ENCODE measurements at regions not wholly inside any gene's neighbourhood (a gene's known extent, or its start where the extent isn't known, plus 50 kb on each side); places are given as distances from the start of the nearest gene placed in this dataset.

DNA sequence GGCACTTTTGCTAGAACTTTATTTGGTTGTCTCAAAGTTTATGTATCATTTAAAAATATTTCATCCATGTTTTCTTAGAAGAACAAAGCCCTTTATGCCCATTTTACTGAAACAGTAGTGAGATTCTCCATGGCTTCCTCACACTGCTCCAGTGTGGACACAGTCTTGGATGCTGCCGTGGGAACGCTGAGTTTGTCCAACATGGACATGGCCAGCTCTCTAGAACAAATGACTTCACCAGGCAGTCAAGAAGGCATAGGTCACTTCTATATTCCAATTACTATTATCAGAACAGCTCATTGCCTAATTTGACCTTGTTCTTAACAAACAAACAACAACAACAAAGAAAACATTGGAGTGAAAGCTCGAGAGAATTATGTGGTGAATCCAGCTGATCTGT lies 414.1 kb upstream of the ID2 start:
- POLR2A ChIA-PET, result no interaction called here
- CTCF ChIA-PET, result interaction anchor here (0.6 to 0.9 kb wide), 3 partner anchors 32 to 1170 kb away, joined by 3 to 4 read pairs (median 3); no protein-coding TSS in a partner anchor
- Histone ChIP-seq H3K4me3 (ENCODE audit: low read depth, low read length) (no peak overlapping the region), H3K9me3 (ENCODE audit: control insufficient read depth, insufficient read depth, low read depth, low read length) (no peaks in the 10 kb centered on the region), H3K36me3 (ENCODE audit: control insufficient read depth in 2 of 2, insufficient read depth in 1 of 2, low read length in 2 of 2) (no peaks in the 10 kb centered on the region), H3K4me1 (ENCODE audit: control insufficient read depth, insufficient read depth, low read length) (no peaks in the 10 kb centered on the region), H3K27ac (ENCODE audit: extremely low read depth, low read depth, low read length) (no peak overlapping the region)
- TF ChIP-seq SCRT2 (tag by site-specific recombination; IDR thresholded peaks at IDR 0.05) (no peak), MEIS1 (CRISPR knock-in tag; IDR thresholded peaks at IDR 0.05; ENCODE audit: borderline replicate concordance) (no peak), ZNF473 (tag by site-specific recombination; IDR thresholded peaks at IDR 0.05) (no peak), PRDM1 (tag by site-specific recombination; IDR thresholded peaks at IDR 0.05) (no peak), ZIC2 (tag by site-specific recombination; IDR thresholded peaks at IDR 0.05) (no peak), SP2 (tag by site-specific recombination; IDR thresholded peaks at IDR 0.05) (no peak), EGR2 (tag by site-specific recombination; IDR thresholded peaks at IDR 0.05; ENCODE audit: low read depth) (no peak), SP7 (tag by site-specific recombination; IDR thresholded peaks at IDR 0.05) (no peak), ZNF600 (tag by site-specific recombination; IDR thresholded peaks at IDR 0.05) (no peak), ZNF266 (tag by site-specific recombination; IDR thresholded peaks at IDR 0.05; ENCODE audit: low read depth) (no peak)
- TF ChIP-seq, protein P1, sequence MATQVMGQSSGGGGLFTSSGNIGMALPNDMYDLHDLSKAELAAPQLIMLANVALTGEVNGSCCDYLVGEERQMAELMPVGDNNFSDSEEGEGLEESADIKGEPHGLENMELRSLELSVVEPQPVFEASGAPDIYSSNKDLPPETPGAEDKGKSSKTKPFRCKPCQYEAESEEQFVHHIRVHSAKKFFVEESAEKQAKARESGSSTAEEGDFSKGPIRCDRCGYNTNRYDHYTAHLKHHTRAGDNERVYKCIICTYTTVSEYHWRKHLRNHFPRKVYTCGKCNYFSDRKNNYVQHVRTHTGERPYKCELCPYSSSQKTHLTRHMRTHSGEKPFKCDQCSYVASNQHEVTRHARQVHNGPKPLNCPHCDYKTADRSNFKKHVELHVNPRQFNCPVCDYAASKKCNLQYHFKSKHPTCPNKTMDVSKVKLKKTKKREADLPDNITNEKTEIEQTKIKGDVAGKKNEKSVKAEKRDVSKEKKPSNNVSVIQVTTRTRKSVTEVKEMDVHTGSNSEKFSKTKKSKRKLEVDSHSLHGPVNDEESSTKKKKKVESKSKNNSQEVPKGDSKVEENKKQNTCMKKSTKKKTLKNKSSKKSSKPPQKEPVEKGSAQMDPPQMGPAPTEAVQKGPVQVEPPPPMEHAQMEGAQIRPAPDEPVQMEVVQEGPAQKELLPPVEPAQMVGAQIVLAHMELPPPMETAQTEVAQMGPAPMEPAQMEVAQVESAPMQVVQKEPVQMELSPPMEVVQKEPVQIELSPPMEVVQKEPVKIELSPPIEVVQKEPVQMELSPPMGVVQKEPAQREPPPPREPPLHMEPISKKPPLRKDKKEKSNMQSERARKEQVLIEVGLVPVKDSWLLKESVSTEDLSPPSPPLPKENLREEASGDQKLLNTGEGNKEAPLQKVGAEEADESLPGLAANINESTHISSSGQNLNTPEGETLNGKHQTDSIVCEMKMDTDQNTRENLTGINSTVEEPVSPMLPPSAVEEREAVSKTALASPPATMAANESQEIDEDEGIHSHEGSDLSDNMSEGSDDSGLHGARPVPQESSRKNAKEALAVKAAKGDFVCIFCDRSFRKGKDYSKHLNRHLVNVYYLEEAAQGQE (tag by site-specific recombination; IDR thresholded peaks at IDR 0.05), result no peak

DNA sequence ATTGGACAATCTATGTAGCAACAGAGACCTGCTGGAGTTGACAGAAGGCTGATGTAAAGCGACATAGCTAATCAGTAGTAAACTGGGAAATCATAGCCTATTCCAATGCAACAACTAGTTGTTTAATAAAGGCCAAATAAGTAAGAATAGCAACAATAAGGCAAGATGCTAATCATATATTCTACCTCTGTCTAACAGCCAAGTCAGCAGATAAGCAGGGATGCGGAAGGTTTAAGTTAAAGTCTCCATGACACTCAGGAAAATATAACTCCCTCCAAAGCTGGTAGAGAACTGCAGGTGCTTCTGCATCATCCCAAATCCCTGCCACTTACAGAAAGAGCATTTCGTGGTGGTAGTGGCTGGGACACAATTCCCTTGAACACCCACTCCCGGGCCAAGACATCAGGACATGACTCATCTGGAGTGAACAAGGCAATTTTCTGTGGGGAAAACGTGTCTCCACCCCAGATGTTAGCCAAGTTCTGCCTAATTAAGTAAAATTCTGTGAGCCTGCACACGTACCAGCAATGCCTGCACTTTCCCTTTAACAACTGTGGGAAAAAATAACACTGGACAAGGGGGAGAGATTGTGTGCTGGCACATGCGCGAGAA lies 413.6 kb upstream of the ID2 start:
- POLR2A ChIA-PET, result no interaction called here
- CTCF ChIA-PET, result interaction anchor here (0.7 kb wide), 1 partner anchor 1171 kb away, joined by 3 read pairs; no protein-coding TSS in a partner anchor
- TF ChIP-seq ZNF350 (tag by site-specific recombination; IDR thresholded peaks at IDR 0.05) (no peak), ZNF837 (tag by site-specific recombination; IDR thresholded peaks at IDR 0.05) (no peak), ZSCAN30 (tag by site-specific recombination; IDR thresholded peaks at IDR 0.05) (no peak), GLIS1 (tag by site-specific recombination; IDR thresholded peaks at IDR 0.05) (no peak)
- TF ChIP-seq, protein P2, sequence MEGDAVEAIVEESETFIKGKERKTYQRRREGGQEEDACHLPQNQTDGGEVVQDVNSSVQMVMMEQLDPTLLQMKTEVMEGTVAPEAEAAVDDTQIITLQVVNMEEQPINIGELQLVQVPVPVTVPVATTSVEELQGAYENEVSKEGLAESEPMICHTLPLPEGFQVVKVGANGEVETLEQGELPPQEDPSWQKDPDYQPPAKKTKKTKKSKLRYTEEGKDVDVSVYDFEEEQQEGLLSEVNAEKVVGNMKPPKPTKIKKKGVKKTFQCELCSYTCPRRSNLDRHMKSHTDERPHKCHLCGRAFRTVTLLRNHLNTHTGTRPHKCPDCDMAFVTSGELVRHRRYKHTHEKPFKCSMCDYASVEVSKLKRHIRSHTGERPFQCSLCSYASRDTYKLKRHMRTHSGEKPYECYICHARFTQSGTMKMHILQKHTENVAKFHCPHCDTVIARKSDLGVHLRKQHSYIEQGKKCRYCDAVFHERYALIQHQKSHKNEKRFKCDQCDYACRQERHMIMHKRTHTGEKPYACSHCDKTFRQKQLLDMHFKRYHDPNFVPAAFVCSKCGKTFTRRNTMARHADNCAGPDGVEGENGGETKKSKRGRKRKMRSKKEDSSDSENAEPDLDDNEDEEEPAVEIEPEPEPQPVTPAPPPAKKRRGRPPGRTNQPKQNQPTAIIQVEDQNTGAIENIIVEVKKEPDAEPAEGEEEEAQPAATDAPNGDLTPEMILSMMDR (tag by site-specific recombination; IDR thresholded peaks at IDR 0.05), result no peak
- TF ChIP-seq, protein P3, sequence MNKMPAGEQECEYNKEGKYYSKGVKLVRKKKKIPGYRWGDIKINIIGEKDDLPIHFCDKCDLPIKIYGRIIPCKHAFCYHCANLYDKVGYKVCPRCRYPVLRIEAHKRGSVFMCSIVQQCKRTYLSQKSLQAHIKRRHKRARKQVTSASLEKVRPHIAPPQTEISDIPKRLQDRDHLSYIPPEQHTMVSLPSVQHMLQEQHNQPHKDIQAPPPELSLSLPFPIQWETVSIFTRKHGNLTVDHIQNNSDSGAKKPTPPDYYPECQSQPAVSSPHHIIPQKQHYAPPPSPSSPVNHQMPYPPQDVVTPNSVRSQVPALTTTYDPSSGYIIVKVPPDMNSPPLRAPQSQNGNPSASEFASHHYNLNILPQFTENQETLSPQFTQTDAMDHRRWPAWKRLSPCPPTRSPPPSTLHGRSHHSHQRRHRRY (tag by site-specific recombination; IDR thresholded peaks at IDR 0.05), result no peak
- TF ChIP-seq, protein P4, sequence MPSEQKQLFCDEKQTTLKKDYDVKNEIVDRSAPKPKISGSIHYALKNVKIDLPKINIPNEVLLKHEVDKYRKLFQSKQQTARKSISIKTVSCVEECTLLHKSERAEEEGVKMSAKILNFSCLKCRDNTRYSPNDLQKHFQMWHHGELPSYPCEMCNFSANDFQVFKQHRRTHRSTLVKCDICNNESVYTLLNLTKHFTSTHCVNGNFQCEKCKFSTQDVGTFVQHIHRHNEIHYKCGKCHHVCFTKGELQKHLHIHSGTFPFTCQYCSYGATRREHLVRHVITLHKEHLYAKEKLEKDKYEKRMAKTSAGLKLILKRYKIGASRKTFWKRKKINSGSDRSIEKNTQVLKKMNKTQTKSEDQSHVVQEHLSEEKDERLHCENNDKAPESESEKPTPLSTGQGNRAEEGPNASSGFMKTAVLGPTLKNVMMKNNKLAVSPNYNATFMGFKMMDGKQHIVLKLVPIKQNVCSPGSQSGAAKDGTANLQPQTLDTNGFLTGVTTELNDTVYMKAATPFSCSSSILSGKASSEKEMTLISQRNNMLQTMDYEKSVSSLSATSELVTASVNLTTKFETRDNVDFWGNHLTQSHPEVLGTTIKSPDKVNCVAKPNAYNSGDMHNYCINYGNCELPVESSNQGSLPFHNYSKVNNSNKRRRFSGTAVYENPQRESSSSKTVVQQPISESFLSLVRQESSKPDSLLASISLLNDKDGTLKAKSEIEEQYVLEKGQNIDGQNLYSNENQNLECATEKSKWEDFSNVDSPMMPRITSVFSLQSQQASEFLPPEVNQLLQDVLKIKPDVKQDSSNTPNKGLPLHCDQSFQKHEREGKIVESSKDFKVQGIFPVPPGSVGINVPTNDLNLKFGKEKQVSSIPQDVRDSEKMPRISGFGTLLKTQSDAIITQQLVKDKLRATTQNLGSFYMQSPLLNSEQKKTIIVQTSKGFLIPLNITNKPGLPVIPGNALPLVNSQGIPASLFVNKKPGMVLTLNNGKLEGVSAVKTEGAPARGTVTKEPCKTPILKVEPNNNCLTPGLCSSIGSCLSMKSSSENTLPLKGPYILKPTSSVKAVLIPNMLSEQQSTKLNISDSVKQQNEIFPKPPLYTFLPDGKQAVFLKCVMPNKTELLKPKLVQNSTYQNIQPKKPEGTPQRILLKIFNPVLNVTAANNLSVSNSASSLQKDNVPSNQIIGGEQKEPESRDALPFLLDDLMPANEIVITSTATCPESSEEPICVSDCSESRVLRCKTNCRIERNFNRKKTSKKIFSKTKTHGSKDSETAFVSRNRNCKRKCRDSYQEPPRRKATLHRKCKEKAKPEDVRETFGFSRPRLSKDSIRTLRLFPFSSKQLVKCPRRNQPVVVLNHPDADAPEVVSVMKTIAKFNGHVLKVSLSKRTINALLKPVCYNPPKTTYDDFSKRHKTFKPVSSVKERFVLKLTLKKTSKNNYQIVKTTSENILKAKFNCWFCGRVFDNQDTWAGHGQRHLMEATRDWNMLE (tag by site-specific recombination; conservative IDR thresholded peaks at IDR 0.05; ENCODE audit: low read depth), result no peak
- TF ChIP-seq, protein P5, sequence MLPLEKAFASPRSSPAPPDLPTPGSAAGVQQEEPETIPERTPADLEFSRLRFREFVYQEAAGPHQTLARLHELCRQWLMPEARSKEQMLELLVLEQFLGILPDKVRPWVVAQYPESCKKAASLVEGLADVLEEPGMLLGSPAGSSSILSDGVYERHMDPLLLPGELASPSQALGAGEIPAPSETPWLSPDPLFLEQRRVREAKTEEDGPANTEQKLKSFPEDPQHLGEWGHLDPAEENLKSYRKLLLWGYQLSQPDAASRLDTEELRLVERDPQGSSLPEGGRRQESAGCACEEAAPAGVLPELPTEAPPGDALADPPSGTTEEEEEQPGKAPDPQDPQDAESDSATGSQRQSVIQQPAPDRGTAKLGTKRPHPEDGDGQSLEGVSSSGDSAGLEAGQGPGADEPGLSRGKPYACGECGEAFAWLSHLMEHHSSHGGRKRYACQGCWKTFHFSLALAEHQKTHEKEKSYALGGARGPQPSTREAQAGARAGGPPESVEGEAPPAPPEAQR (tag by site-specific recombination; IDR thresholded peaks at IDR 0.05), result no peak
- TF ChIP-seq, protein P6, sequence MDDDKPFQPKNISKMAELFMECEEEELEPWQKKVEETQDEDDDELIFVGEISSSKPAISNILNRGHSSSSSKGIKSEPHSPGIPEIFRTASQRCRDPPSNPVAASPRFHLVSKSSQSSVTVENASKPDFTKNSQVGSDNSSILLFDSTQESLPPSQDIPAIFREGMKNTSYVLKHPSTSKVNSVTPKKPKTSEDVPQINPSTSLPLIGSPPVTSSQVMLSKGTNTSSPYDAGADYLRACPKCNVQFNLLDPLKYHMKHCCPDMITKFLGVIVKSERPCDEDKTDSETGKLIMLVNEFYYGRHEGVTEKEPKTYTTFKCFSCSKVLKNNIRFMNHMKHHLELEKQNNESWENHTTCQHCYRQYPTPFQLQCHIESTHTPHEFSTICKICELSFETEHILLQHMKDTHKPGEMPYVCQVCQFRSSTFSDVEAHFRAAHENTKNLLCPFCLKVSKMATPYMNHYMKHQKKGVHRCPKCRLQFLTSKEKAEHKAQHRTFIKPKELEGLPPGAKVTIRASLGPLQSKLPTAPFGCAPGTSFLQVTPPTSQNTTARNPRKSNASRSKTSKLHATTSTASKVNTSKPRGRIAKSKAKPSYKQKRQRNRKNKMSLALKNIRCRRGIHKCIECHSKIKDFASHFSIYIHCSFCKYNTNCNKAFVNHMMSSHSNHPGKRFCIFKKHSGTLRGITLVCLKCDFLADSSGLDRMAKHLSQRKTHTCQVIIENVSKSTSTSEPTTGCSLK (tag by site-specific recombination; IDR thresholded peaks at IDR 0.05), result no peak

More for the DNA sequence above, 413.6 kb upstream of the ID2 start:
- no peaks in the 10 kb centered on the region for H3K4me1 ChIP-seq (ENCODE audit: control insufficient read depth, insufficient read depth, low read length)
- H3K36me3 ChIP-seq (ENCODE audit: control insufficient read depth in 2 of 2, insufficient read depth in 1 of 2, low read length in 2 of 2), result no peaks in the 10 kb centered on the region
- no peak overlapping the region for H3K4me3 ChIP-seq (ENCODE audit: low read depth, low read length)
- H3K9me3 ChIP-seq (ENCODE audit: control insufficient read depth, insufficient read depth, low read depth, low read length), result no peaks in the 10 kb centered on the region
- no peak overlapping the region for H3K27ac ChIP-seq (ENCODE audit: extremely low read depth, low read depth, low read length)
